Spleen (tissue), 7 donors: ENCODE measurements at regions not wholly inside any gene's neighbourhood (a gene's known extent, or its start where the extent isn't known, plus 50 kb on each side); places are given as distances from the start of the nearest gene placed in this dataset.

Experiments
- CTCF ChIP-seq, 11 experiments: fragments of 200-600 bp in 7 of 11; fragments of 450-650 bp in 4 of 11; sonication (generic) in 4 of 11; IDR thresholded peaks in 8 of 11; conservative IDR thresholded peaks in 3 of 11; 1 replicate in 7 of 11; 2 replicates in 4 of 11; pipeline versions ENCODE4 v1.4.0 to v1.8.0; 2016 to 2021; ENCODE audit warnings: antibody characterized with exemption in 11 of 11, inconsistent platforms in 4 of 11, mild to moderate bottlenecking in 1 of 11
- POLR2A ChIP-seq, 3 donors: fragments of 450-650 bp; IDR thresholded peaks; one replicate each; pipeline ENCODE4 v1.5.1; 2017; ENCODE audit warnings: antibody characterized with exemption in 3 of 3, mild to moderate bottlenecking in 1 of 3
- POLR2AphosphoS5 ChIP-seq, 3 donors: sonication (generic); formaldehyde crosslinking; IDR thresholded peaks; one replicate each; pipeline ENCODE4 v1.5.1; 2017; ENCODE audit warnings: antibody characterized with exemption in 3 of 3
- donor health status: DM: no; HTN: no; CAD: no; lungs with moderate emphysema.
- donor health status: DM: no; HTN: no; CAD: no.
- donor health status: DM: no; HTN: no; CAD: no.

- TF ChIP-seq CTCF (IDR thresholded peaks at IDR 0.05 in 8 of 11, conservative IDR thresholded peaks at IDR 0.05 in 3 of 11) (no peak), POLR2A (IDR thresholded peaks at IDR 0.05) (no peak), POLR2AphosphoS5 (IDR thresholded peaks at IDR 0.05) (no peak)
Measured at GRCh38 chr6:113655761-113656160, 201.4 kb upstream of the MARCKS start.
